ENCODE measurements at regions not wholly inside any gene's neighbourhood (a gene's known extent, or its start where the extent isn't known, plus 50 kb on each side); places are given as distances from the start of the nearest gene placed in this dataset.

DNA sequence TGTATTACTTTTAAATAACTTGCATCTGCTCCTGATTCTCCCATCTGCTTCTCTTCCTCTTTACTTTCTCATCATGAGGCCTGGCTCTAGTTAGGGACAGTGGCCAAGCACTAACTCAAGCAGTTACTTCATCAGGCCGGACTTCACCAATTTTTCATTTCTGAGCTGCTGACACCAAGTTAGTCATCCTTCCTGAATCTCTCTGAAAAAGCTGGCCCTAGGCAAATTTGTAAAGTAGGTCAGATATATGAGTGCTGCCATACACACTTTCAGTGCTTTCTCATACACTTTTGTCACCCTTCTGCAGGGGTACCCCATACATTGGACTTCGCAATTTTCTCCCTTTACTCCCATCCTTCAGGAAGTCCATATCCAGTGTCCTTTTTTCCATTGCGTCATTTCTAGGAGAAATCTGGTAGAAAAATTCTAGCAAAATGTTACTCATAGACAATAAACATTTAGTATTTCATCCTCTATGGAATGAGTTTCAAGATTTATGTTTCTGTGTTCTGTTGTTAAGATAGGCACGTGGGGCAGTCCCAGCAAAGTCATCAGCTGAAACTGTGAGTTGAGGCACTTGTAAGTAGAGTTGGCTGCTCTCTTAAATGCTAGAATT, 276.8 kb upstream of the TMPO start:
- TF ChIP-seq, protein P1, sequence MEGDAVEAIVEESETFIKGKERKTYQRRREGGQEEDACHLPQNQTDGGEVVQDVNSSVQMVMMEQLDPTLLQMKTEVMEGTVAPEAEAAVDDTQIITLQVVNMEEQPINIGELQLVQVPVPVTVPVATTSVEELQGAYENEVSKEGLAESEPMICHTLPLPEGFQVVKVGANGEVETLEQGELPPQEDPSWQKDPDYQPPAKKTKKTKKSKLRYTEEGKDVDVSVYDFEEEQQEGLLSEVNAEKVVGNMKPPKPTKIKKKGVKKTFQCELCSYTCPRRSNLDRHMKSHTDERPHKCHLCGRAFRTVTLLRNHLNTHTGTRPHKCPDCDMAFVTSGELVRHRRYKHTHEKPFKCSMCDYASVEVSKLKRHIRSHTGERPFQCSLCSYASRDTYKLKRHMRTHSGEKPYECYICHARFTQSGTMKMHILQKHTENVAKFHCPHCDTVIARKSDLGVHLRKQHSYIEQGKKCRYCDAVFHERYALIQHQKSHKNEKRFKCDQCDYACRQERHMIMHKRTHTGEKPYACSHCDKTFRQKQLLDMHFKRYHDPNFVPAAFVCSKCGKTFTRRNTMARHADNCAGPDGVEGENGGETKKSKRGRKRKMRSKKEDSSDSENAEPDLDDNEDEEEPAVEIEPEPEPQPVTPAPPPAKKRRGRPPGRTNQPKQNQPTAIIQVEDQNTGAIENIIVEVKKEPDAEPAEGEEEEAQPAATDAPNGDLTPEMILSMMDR (IDR thresholded peaks at IDR 0.05; ENCODE audit: low read depth, low read length), result no peak
- no peak for TF ChIP-seq EZH2phosphoT487 (IDR thresholded peaks at IDR 0.05; ENCODE audit: low read depth)

Data from OCI-LY3 (cell line).